Thyroid gland (tissue), 4 donors: ENCODE measurements at regions not wholly inside any gene's neighbourhood (a gene's known extent, or its start where the extent isn't known, plus 50 kb on each side); places are given as distances from the start of the nearest gene placed in this dataset.

Experiments
- POLR2A ChIP-seq, 2 donors: fragments of 450-650 bp; IDR thresholded peaks; one replicate each; pipeline ENCODE4 v1.6.1; 2017; ENCODE audit warnings: antibody characterized with exemption in 2 of 2, mild to moderate bottlenecking in 2 of 2, moderate library complexity in 1 of 2
- TF ChIP-seq, protein P1 (sequence below), 6 experiments: fragments of 200-600 bp in 3 of 6; fragments of 450-650 bp in 3 of 6; sonication (generic) in 3 of 6; IDR thresholded peaks; one replicate each; pipeline ENCODE4 v1.5.1; 2016 to 2019; ENCODE audit warnings: antibody characterized with exemption in 6 of 6, mild to moderate bottlenecking in 2 of 6, inconsistent platforms in 1 of 6, moderate library complexity in 1 of 6

DNA sequence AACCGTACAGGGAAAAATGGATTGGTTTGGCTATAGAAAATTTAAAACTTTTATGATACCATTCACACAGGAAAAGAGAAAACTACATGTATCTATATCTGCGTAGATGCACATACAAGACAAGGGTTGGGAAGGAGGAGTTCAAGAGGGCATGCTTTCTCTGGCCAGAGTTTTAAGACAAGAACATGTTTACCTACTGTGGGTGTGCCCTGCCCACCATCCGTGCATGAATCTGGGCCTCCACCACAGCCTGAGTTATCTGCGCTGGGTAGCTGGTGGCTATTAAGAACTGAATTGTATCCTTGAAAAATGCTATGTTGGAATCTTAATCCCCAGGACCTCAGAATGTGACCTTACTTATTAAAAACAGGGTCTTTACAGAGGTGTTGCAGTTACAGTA lies 151.6 kb downstream of the AASDH start:
- TF ChIP-seq, protein P1, sequence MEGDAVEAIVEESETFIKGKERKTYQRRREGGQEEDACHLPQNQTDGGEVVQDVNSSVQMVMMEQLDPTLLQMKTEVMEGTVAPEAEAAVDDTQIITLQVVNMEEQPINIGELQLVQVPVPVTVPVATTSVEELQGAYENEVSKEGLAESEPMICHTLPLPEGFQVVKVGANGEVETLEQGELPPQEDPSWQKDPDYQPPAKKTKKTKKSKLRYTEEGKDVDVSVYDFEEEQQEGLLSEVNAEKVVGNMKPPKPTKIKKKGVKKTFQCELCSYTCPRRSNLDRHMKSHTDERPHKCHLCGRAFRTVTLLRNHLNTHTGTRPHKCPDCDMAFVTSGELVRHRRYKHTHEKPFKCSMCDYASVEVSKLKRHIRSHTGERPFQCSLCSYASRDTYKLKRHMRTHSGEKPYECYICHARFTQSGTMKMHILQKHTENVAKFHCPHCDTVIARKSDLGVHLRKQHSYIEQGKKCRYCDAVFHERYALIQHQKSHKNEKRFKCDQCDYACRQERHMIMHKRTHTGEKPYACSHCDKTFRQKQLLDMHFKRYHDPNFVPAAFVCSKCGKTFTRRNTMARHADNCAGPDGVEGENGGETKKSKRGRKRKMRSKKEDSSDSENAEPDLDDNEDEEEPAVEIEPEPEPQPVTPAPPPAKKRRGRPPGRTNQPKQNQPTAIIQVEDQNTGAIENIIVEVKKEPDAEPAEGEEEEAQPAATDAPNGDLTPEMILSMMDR (IDR thresholded peaks at IDR 0.05) = no peak
- TF ChIP-seq POLR2A (IDR thresholded peaks at IDR 0.05) = no peak
